H1 (cell line): ENCODE measurements at regions not wholly inside any gene's neighbourhood (a gene's known extent, or its start where the extent isn't known, plus 50 kb on each side); places are given as distances from the start of the nearest gene placed in this dataset.

ENCODE experiments used
- CTCF ChIA-PET: fragments of 300-600 bp; sonication (Branson Sonifier 250); formaldehyde crosslinking; loops from one replicate; lab custom pipeline; 2021; ENCODE audit not compliant: partially characterized antibody; lab: Charles Lee
- POLR2A ChIA-PET: fragments of 300-600 bp; sonication (Branson Sonifier 250); formaldehyde crosslinking; loops from one replicate; lab custom pipeline; 2021; ENCODE audit warnings: inconsistent platforms; ENCODE audit not compliant: partially characterized antibody; lab: Charles Lee
- DNase-seq, 2 experiments: peaks; one replicate each; pipeline versions ENCODE4 v3.0.0 to v3.0.0-alpha.2; 2010 to 2022; ENCODE audit warnings: low spot score in 2 of 2, low read depth in 1 of 2, mixed read lengths in 1 of 2
- FAIRE-seq: peaks from 2 replicates; lab custom pipeline; 2011; peaks lifted over from hg19 to GRCh38; lab: Jason Lieb, UNC
- H2AFZ ChIP-seq: 2 replicates; pipeline ENCODE4 v1.8.1; 2012; ENCODE audit warnings: low read length, inconsistent platforms
- H2AK5ac ChIP-seq: 2 replicates; pipeline ENCODE4 v1.6.1; 2013; ENCODE audit warnings: low read depth, low read length
- H2BK120ac ChIP-seq: replicated peaks from 2 replicates; pipeline ENCODE3; 2013; ENCODE audit warnings: low read depth, low read length, inconsistent platforms
- H2BK12ac ChIP-seq: 2 replicates; pipeline ENCODE4 v1.6.1; 2013; ENCODE audit warnings: low read depth, low read length
- H2BK15ac ChIP-seq: 2 replicates; pipeline ENCODE4 v1.6.1; 2013; ENCODE audit warnings: low read length
- H2BK20ac ChIP-seq: 2 replicates; pipeline ENCODE4 v1.6.1; 2013; ENCODE audit warnings: low read length
- H2BK5ac ChIP-seq: 2 replicates; pipeline ENCODE4 v1.6.1; 2013; ENCODE audit warnings: low read depth, low read length
- H3K14ac ChIP-seq: 2 replicates; pipeline ENCODE4 v1.6.1; 2013; ENCODE audit warnings: inconsistent platforms; ENCODE audit not compliant: insufficient read length
- H3K18ac ChIP-seq: 2 replicates; pipeline ENCODE4 v1.6.1; 2013; ENCODE audit warnings: low read length; ENCODE audit errors: extremely low read depth
- H3K23ac ChIP-seq: 2 replicates; pipeline ENCODE4 v1.6.1; 2013; ENCODE audit warnings: inconsistent platforms; ENCODE audit not compliant: insufficient read length
- H3K23me2 ChIP-seq: 2 replicates; pipeline ENCODE4 v1.6.1; 2013; ENCODE audit warnings: low read depth, low read length
- H3K27ac ChIP-seq: 2 replicates; pipeline ENCODE4 v1.6.1; 2011; ENCODE audit warnings: low read depth, low read length, inconsistent platforms
- H3K27me3 ChIP-seq, 4 experiments: replicated peaks in 1 of 4; 1 replicate in 1 of 4; 2 replicates in 3 of 4; pipeline versions ENCODE4 v1.6.1 to v1.8.1; 2011 to 2013; ENCODE audit warnings: low read length in 3 of 4, mild to moderate bottlenecking in 3 of 4, inconsistent platforms in 2 of 4, mixed read lengths in 2 of 4, moderate library complexity in 1 of 4; ENCODE audit not compliant: control insufficient read depth in 3 of 4, insufficient read depth in 3 of 4; ENCODE audit errors: extremely low read depth in 1 of 4
- H3K36me3 ChIP-seq, 4 experiments: 2 replicates each; pipeline versions ENCODE4 v1.6.1 to v1.8.1; 2011 to 2013; ENCODE audit warnings: mild to moderate bottlenecking in 4 of 4, low read length in 3 of 4, moderate library complexity in 2 of 4, control low read depth in 1 of 4, inconsistent platforms in 1 of 4; ENCODE audit not compliant: insufficient read depth in 4 of 4, control insufficient read depth in 2 of 4
- H3K4ac ChIP-seq: replicated peaks from 2 replicates; pipeline ENCODE3; 2013; ENCODE audit warnings: low read length, low read depth, mixed read lengths, inconsistent platforms; ENCODE audit not compliant: insufficient read length
- H3K4me1 ChIP-seq, 4 experiments: replicated peaks in 1 of 4; 1 replicate in 1 of 4; 2 replicates in 3 of 4; pipeline versions ENCODE4 v1.6.1 to v1.8.1; 2011 to 2013; ENCODE audit warnings: low read length in 3 of 4, inconsistent platforms in 2 of 4, mixed read lengths in 1 of 4; ENCODE audit not compliant: insufficient read depth in 4 of 4, control insufficient read depth in 3 of 4
- H3K4me2 ChIP-seq, 2 experiments: 2 replicates each; pipeline versions ENCODE4 v1.6.1 to v1.8.1; 2011 to 2013; ENCODE audit warnings: low read depth in 2 of 2, low read length in 2 of 2, control low read depth in 1 of 2, inconsistent platforms in 1 of 2, mild to moderate bottlenecking in 1 of 2; ENCODE audit not compliant: insufficient read depth in 1 of 2
- H3K4me3 ChIP-seq, 4 experiments: fragments of 200-600, 300-600 bp in 1 of 4; sonication (generic), shearing (Covaris generic), sonication (Bioruptor Twin) in 1 of 4; 2 replicates each; pipeline versions ENCODE4 v1.5.1 to v1.8.1; 2011 to 2016; ENCODE audit warnings: low read length in 4 of 4, low read depth in 3 of 4, control low read depth in 2 of 4, inconsistent platforms in 2 of 4, mild to moderate bottlenecking in 2 of 4, mixed read lengths in 1 of 4, moderate library complexity in 1 of 4; ENCODE audit not compliant: insufficient read depth in 2 of 4; ENCODE audit errors: extremely low read depth in 1 of 4
- H3K56ac ChIP-seq: replicated peaks from 2 replicates; pipeline ENCODE3; 2013; ENCODE audit warnings: low read depth, mild to moderate bottlenecking, mixed read lengths, low read length, inconsistent platforms; ENCODE audit not compliant: insufficient read length
- H3K79me1 ChIP-seq: 2 replicates; pipeline ENCODE4 v1.6.1; 2013; ENCODE audit warnings: low read depth, low read length, control low read depth
- H3K79me2 ChIP-seq, 2 experiments: 2 replicates each; pipeline versions ENCODE4 v1.6.1 to v1.8.1; 2012 to 2013; ENCODE audit warnings: low read length in 2 of 2, mild to moderate bottlenecking in 2 of 2, inconsistent platforms in 1 of 2; ENCODE audit not compliant: insufficient read depth in 2 of 2, control insufficient read depth in 1 of 2
- H3K9ac ChIP-seq, 4 experiments: replicated peaks in 1 of 4; 1 replicate in 1 of 4; 2 replicates in 3 of 4; pipeline versions ENCODE4 v1.6.1 to v1.8.1; 2011 to 2013; ENCODE audit warnings: low read depth in 3 of 4, low read length in 3 of 4, control low read depth in 2 of 4, mild to moderate bottlenecking in 2 of 4, moderate library complexity in 2 of 4, inconsistent platforms in 1 of 4; ENCODE audit errors: extremely low read depth in 1 of 4
- H3K9me3 ChIP-seq, 2 experiments: 2 replicates each; pipeline versions ENCODE4 v1.6.1 to v1.8.1; 2012 to 2013; ENCODE audit warnings: mild to moderate bottlenecking in 2 of 2, moderate library complexity in 2 of 2, control low read depth in 1 of 2, inconsistent platforms in 1 of 2, low read depth in 1 of 2, low read length in 1 of 2, mixed read lengths in 1 of 2; ENCODE audit not compliant: insufficient read depth in 2 of 2
- H4K20me1 ChIP-seq, 2 experiments: replicated peaks in 1 of 2; 2 replicates each; pipeline versions ENCODE3 to v1.8.1; 2011 to 2013; ENCODE audit warnings: inconsistent platforms in 2 of 2, low read length in 2 of 2, mild to moderate bottlenecking in 1 of 2; ENCODE audit not compliant: insufficient read depth in 2 of 2, control insufficient read depth in 1 of 2
- H4K5ac ChIP-seq: 2 replicates; pipeline ENCODE4 v1.6.1; 2013; ENCODE audit warnings: low read length, low read depth, mixed read lengths, inconsistent platforms; ENCODE audit not compliant: insufficient read length
- H4K8ac ChIP-seq: 2 replicates; pipeline ENCODE4 v1.8.0; 2013; ENCODE audit warnings: mild to moderate bottlenecking, moderate library complexity, low read length, inconsistent platforms; ENCODE audit not compliant: insufficient read depth; ENCODE audit errors: extremely low read depth
- H4K91ac ChIP-seq: replicated peaks from 2 replicates; pipeline ENCODE3; 2013; ENCODE audit warnings: low read length, mixed read lengths, inconsistent platforms; ENCODE audit not compliant: insufficient read length
- BCL11A ChIP-seq, 2 experiments: IDR thresholded peaks; one replicate each; pipeline ENCODE4 v1.6.1; 2011; ENCODE audit warnings: low read depth in 2 of 2, low read length in 2 of 2, mild to moderate bottlenecking in 2 of 2
- CBX5 ChIP-seq: fragments of 300-800, 300-1000 bp; sonication (generic); IDR thresholded peaks from 2 replicates; pipeline ENCODE4 v1.7.1; 2016; ENCODE audit warnings: antibody characterized with exemption, low read length, low read depth
- EP300 ChIP-seq, 2 experiments: IDR thresholded peaks; 1 replicate in 1 of 2; 2 replicates in 1 of 2; pipeline ENCODE4 v1.6.1; 2011 to 2012; ENCODE audit warnings: low read depth in 2 of 2, low read length in 2 of 2, mild to moderate bottlenecking in 2 of 2, borderline replicate concordance in 1 of 2, inconsistent platforms in 1 of 2, moderate library complexity in 1 of 2
- EZH2 ChIP-seq: fragments of 200-600 bp; sonication (generic); IDR thresholded peaks from 2 replicates; pipeline ENCODE4 v1.7.1; 2012; ENCODE audit warnings: low read depth, mild to moderate bottlenecking, moderate library complexity, low read length, inconsistent platforms; ENCODE audit not compliant: severe bottlenecking
- GABPA ChIP-seq: IDR thresholded peaks from 2 replicates; pipeline ENCODE4 v1.6.1; 2011; ENCODE audit warnings: mild to moderate bottlenecking, low read length, moderate library complexity, borderline replicate concordance; ENCODE audit not compliant: insufficient read depth
- SP1 ChIP-seq: IDR thresholded peaks from 2 replicates; pipeline ENCODE4 v1.6.1; 2011; ENCODE audit warnings: low read depth, low read length
- TCF12 ChIP-seq: IDR thresholded peaks from 2 replicates; pipeline ENCODE4 v1.6.1; 2011; ENCODE audit warnings: low read depth, mild to moderate bottlenecking, low read length
- YY1 ChIP-seq: IDR thresholded peaks from 2 replicates; pipeline ENCODE4 v1.6.1; 2011; ENCODE audit warnings: low read depth, mild to moderate bottlenecking, low read length
- WGBS, 2 experiments: shearing (Covaris generic) in 1 of 2; methylation state at CpG; one replicate each; pipeline versions ENCODE4 v1.1.6 to v1.1.7; 2013 to 2015; ENCODE audit warnings: low lambda C conversion rate in 2 of 2, mixed read lengths in 2 of 2, inconsistent platforms in 1 of 2, low coverage in 1 of 2, missing lambda C conversion rate in 1 of 2; ENCODE audit not compliant: insufficient replicate concordance in 2 of 2, insufficient coverage in 1 of 2, insufficient read length in 1 of 2; ENCODE audit errors: extremely low coverage in 1 of 2, missing lambda C conversion rate in 1 of 2; 5-methylcytosine and 5-hydroxymethylcytosine counted together

- no peaks in the 10 kb centered on the region for H3K79me2 ChIP-seq
- no peaks in the 10 kb centered on the region for H3K27me3 ChIP-seq
- no peak overlapping the region for H3K4ac ChIP-seq
- H3K9ac ChIP-seq = no peak overlapping the region
- H3K23me2 ChIP-seq = no peaks in the 10 kb centered on the region
- POLR2A ChIA-PET = no interaction called here
- H4K91ac ChIP-seq = no peak overlapping the region
- no peak overlapping the region for H4K5ac ChIP-seq
- CTCF ChIA-PET = no interaction called here
- DNase-seq (no peak), FAIRE-seq (no peak)
- H2BK120ac ChIP-seq = no peak overlapping the region
- no peak overlapping the region for H2BK15ac ChIP-seq
- no peak overlapping the region for H4K8ac ChIP-seq
- H3K4me3 ChIP-seq = no peak overlapping the region
- no peak overlapping the region for H3K4me2 ChIP-seq
- no peaks in the 10 kb centered on the region for H4K20me1 ChIP-seq
- H3K79me1 ChIP-seq = no peaks in the 10 kb centered on the region
- no peak overlapping the region for H2AK5ac ChIP-seq
- H2BK20ac ChIP-seq = no peak overlapping the region
- no peak overlapping the region for H2BK5ac ChIP-seq
- peaks cover 0 to 3% (median 0%) of the 10 kb centered on the region in 4 experiments; a peak in 2 of 7 replicates for H3K4me1 ChIP-seq
- H3K36me3 ChIP-seq = no peaks in the 10 kb centered on the region
- 88% methylated on average over 1 of the region's 1 CpG; no CpG with 5 or more reads in 1 of the 2 experiments for WGBS, 2 experiments
- no peak overlapping the region for H3K18ac ChIP-seq
- H2AFZ ChIP-seq = no peak overlapping the region
- no peak overlapping the region for H3K23ac ChIP-seq
- no peak overlapping the region for H3K56ac ChIP-seq
- TF ChIP-seq BCL11A (IDR thresholded peaks at IDR 0.05; ENCODE audit: low read depth in 2 of 2, low read length in 2 of 2) (no peak), SP1 (no peak), EZH2 (no peak), GABPA (no peak), CBX5 (no peak), TCF12 (no peak), YY1 (no peak), EP300 (IDR thresholded peaks at IDR 0.05; ENCODE audit: borderline replicate concordance in 1 of 2, low read depth in 2 of 2, low read length in 2 of 2) (no peak)
- TF ChIP-seq, all 59 proteins: peak for 0
- no peak overlapping the region for H2BK12ac ChIP-seq
- no peak overlapping the region for H3K14ac ChIP-seq
- H3K9me3 ChIP-seq = no peaks in the 10 kb centered on the region
- H3K27ac ChIP-seq = no peak overlapping the region
Measured at GRCh38 chr4:66949419-66949818, 595.9 kb downstream of the CENPC start.
